ENCODE measurements at regions not wholly inside any gene's neighbourhood (a gene's known extent, or its start where the extent isn't known, plus 50 kb on each side); places are given as distances from the start of the nearest gene placed in this dataset.

DNA sequence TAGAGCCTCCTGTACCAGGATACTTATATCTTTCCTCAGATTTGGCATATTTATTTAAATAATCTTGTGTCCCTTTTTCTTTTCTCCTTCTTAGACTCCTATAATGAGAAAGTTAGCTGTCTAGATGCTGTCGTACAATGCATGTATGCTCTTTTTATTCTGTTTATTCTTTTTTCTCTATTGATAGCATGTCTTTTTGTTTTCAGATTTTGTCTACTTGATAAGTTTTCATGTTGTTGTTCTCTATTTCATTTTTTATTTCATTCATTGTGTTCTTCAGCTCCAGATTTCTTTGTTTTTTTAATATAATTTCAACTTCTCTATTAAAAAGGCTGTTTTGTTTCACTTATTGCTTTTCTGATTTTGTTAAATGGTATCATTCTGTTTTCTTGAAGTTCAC lies 674.3 kb upstream of the POU3F3 start:
- H3K4me3 ChIP-seq: no peak overlapping the region
- H3K9me3 ChIP-seq: peaks cover 0 to 7% (median 6%) of the 10 kb centered on the region in 4 donors
- H3K36me3 ChIP-seq: no peaks in the 10 kb centered on the region
- DNase-seq: no peak
- no peaks in the 10 kb centered on the region for H3K27me3 ChIP-seq
- ATAC-seq (ENCODE audit: low FRiP score in 2 of 2): no peak
- H3K4me1 ChIP-seq: peaks cover 0 to 3% (median 0%) of the 10 kb centered on the region in 4 donors
- TF ChIP-seq EP300 (IDR thresholded peaks at IDR 0.05): no peak
- TF ChIP-seq POLR2AphosphoS5 (IDR thresholded peaks at IDR 0.05): no peak
- no peak for TF ChIP-seq POLR2A (IDR thresholded peaks at IDR 0.05)
- TF ChIP-seq, protein P1, sequence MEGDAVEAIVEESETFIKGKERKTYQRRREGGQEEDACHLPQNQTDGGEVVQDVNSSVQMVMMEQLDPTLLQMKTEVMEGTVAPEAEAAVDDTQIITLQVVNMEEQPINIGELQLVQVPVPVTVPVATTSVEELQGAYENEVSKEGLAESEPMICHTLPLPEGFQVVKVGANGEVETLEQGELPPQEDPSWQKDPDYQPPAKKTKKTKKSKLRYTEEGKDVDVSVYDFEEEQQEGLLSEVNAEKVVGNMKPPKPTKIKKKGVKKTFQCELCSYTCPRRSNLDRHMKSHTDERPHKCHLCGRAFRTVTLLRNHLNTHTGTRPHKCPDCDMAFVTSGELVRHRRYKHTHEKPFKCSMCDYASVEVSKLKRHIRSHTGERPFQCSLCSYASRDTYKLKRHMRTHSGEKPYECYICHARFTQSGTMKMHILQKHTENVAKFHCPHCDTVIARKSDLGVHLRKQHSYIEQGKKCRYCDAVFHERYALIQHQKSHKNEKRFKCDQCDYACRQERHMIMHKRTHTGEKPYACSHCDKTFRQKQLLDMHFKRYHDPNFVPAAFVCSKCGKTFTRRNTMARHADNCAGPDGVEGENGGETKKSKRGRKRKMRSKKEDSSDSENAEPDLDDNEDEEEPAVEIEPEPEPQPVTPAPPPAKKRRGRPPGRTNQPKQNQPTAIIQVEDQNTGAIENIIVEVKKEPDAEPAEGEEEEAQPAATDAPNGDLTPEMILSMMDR (IDR thresholded peaks at IDR 0.05): no peak
- 92 to 97% methylated on average over 1 of the region's 1 CpG for WGBS, 2 donors
- H3K27ac ChIP-seq: no peak overlapping the region

DNA sequence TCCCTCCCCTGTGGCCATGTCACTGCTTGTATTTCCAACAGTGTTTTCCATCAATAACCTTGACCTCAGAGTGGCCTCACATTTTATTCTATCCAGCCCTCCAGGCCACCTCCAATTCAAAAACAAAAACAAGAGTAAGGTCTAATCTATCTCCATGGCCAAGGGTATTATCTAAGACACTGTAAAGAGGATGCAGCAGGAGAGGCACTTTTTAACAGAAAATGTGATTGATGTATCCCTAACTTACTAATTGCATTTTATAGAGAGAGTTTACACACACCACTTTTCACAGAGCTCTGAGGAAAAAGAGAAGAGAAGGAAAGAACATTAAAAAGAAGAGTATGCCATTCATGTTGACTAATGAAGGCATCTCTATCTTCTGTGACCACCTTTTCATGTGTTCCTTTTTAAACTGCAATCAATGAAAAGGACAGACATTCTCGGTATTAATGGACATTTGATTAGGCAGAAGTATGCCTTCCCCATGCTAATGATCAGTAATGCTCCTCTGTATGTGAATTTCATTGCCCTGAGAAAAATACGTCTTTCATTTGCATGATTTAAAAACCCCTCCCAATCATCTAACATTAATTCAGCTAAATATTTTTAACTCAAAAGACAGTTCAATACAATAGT lies 653.3 kb upstream of the POU3F3 start:
- 88 to 97% methylated on average over 2 of the region's 2 CpGs for WGBS, 2 donors
- DNase-seq (no peak), ATAC-seq (ENCODE audit: low FRiP score in 2 of 2) (no peak)
- Histone ChIP-seq H3K36me3 (no peaks in the 10 kb centered on the region), H3K27me3 (no peaks in the 10 kb centered on the region), H3K9me3 (no peaks in the 10 kb centered on the region), H3K4me1 (no peaks in the 10 kb centered on the region), H3K4me3 (no peak overlapping the region), H3K27ac (no peak overlapping the region)
- TF ChIP-seq, protein P1 (IDR thresholded peaks at IDR 0.05): no peak
- TF ChIP-seq POLR2A (IDR thresholded peaks at IDR 0.05): no peak
- TF ChIP-seq POLR2AphosphoS5 (IDR thresholded peaks at IDR 0.05): no peak
- no peak for TF ChIP-seq EP300 (IDR thresholded peaks at IDR 0.05)

DNA sequence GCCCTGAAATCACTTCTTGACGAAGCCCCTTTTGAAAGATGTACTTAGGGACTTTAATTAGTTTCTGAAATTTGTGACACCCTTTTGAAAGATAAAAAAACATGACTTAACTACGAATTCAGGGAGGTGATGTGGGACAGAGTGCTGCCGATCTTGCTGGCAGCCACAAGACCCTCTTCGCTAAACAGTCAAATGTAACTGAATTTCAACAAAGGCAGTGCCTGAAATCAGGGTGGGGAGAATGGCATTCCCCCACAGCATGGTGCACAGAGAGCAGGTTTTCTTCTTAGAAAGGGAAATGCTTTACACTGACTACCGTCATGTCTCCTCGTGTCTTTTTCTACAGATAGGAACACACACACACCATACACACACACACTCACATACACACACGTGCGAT lies 640.2 kb upstream of the POU3F3 start:
- Histone ChIP-seq H3K27ac (no peak overlapping the region), H3K9me3 (no peaks in the 10 kb centered on the region), H3K4me3 (no peak overlapping the region), H3K27me3 (no peaks in the 10 kb centered on the region), H3K4me1 (no peaks in the 10 kb centered on the region), H3K36me3 (no peaks in the 10 kb centered on the region)
- WGBS, 2 donors: 83 to 84% methylated on average over 8 of the region's 8 CpGs
- no peak for ATAC-seq (ENCODE audit: low FRiP score in 2 of 2)
- no peak for TF ChIP-seq POLR2AphosphoS5 (IDR thresholded peaks at IDR 0.05)
- no peak for TF ChIP-seq POLR2A (IDR thresholded peaks at IDR 0.05)
- TF ChIP-seq, protein P1 (IDR thresholded peaks at IDR 0.05): no peak
- TF ChIP-seq EP300 (IDR thresholded peaks at IDR 0.05): no peak
- DNase-seq: no peak

DNA sequence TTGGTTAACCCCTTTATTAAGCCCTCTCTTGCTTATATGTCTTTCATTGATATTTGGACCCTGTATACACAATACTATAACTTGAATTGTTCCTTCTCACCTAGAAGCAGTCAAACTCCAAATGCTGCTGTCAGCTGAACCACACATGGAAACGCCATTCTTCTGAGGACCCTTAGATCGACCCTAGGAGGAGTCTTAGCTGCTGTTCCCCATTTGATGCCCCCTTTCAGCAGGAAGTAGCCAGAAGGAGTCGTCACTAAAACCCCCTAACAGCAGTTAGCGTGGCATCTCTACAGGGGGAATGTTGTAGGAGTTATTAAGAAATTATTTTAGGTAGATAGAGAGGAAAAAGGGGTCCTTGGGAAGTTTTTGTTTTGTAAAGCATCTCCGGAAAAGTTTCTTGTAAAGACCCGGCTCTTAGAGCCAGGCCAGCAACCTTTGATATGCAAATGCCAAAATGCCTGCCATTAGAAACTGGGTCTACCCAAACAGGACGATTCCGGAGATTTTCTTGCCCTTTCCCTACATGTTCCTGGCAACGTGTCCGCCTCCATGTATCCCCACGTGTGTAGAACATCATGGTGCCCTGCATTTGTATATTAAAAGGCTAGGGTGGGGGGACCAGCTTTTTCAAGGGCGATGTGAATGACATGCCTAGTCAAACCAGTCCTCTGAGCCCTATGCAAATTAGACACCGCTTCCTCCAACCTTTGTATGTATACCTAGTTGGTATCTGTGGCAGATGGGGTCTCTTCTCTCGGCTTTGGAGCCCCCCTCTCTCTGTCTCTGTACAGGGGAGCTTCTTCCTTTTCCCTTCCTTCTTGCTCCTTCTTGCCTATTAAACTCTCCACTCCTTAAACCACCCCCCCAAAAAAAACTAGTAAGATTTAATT lies 638.4 kb upstream of the POU3F3 start:
- ATAC-seq (ENCODE audit: low FRiP score in 2 of 2) (no peak), DNase-seq (no peak)
- H3K36me3 ChIP-seq: no peaks in the 10 kb centered on the region
- H3K27me3 ChIP-seq: no peaks in the 10 kb centered on the region
- H3K4me3 ChIP-seq: no peak overlapping the region
- no peak for TF ChIP-seq POLR2AphosphoS5 (IDR thresholded peaks at IDR 0.05)
- no peak for TF ChIP-seq EP300 (IDR thresholded peaks at IDR 0.05)
- TF ChIP-seq, protein P1 (IDR thresholded peaks at IDR 0.05): no peak
- no peak for TF ChIP-seq POLR2A (IDR thresholded peaks at IDR 0.05)
- H3K4me1 ChIP-seq: no peaks in the 10 kb centered on the region
- no peaks in the 10 kb centered on the region for H3K9me3 ChIP-seq
- WGBS, 2 donors: 37 to 61% methylated on average over 14 of the region's 14 CpGs
- no peak overlapping the region for H3K27ac ChIP-seq

Data from upper lobe of left lung (tissue), 6 donors.